GDM1 (cell line): ENCODE measurements at regions not wholly inside any gene's neighbourhood (a gene's known extent, or its start where the extent isn't known, plus 50 kb on each side); places are given as distances from the start of the nearest gene placed in this dataset.

Experiments
- DNase-seq: peaks from one replicate; lab custom pipeline; 2025; lab: John Stamatoyannopoulos, UW

DNA sequence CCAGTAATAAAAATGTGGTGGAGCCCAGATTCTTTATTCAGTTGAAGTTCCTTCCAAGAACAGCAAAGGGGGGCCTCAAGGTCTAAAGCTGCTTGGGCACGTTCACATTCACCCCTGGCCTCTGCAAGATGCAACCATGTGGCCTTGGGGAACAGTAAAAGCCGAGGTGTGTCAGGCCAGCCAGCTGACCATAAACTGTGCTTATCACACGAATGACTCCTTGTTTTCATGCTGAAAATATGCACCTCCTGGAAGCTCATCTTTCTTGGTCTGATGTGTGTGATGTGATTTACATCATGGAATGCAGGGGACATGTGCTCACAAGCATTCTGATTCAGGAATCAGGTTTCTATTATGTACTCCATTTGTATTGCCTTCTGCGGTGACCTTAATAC, 211.6 kb upstream of the MARCKS start:
- no peak for DNase-seq

GRCh38 chr6:113645986-113646385, 211.2 kb upstream of the MARCKS start:
- DNase-seq: no peak

DNA sequence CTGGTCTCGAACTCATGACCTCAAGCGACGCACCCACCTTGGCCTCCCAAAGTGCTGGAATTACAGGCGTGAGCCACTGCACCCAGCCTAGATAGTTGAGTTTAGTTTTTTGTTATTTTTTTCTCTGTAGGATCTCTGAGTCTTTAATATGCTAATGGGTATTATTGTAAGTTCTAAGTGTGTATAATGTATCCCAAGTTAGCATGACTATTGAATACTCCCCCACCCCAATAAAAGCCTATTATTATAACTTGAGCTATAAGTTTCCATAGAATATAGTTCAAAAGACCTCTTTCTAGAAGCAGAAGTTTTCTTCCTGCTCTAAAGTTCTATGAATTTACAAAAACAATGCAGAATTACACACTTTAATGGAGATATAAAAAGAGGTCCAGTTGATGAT, 210.4 kb upstream of the MARCKS start:
- DNase-seq: no peak

GRCh38 chr6:113647143-113647889, 209.8 kb upstream of the MARCKS start:
- no peak for DNase-seq

- DNase-seq: no peak
Measured at GRCh38 chr6:113648698-113649097, 208.4 kb upstream of the MARCKS start.

GRCh38 chr6:113649276-113649675, 207.9 kb upstream of the MARCKS start:
- DNase-seq: no peak

GRCh38 chr6:113649880-113650609, 207.1 kb upstream of the MARCKS start:
- DNase-seq: no peak

DNA sequence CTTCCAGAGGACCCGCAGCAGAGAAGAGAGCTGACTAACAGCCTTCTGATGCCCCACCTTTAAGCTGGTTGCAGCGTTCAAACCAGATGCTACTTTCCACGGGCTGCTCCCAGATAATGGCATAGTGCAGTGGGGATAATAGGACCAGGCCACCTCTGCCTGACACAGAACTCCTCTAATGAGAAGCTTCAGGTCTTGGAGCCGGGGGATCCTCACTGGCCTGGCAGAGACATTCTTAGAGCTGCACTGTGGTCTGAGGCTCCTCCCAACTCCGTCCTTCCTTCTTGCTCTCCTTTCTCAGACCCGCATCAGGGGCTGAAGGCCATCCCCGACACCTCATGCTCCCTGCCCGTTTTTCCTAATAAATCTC, 206.6 kb upstream of the MARCKS start:
- DNase-seq: no peak

- DNase-seq: no peak
Measured at GRCh38 chr6:113651120-113651519, 206.0 kb upstream of the MARCKS start.

GRCh38 chr6:113651920-113652319, 205.2 kb upstream of the MARCKS start:
- DNase-seq: no peak

DNA sequence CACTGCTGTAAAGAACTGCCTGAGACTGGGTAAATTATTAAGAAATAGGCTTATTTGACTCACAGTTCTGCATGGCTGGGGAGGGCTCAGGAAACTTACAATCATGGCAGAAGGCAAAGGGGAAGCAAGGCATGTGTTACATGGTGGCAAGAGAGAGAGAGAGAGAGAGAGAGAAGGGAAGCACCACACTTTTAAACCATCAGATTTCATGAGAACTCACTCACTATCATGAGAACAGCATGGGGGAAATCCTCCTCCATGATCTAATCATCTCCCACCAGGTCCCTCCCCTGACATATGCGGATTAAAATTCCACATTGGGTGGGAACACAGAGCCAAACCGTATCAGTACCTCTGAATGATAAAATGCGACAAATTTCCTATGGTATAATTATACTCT, 203.9 kb upstream of the MARCKS start:
- DNase-seq: no peak

- no peak for DNase-seq
Measured at GRCh38 chr6:113654396-113654795, 202.7 kb upstream of the MARCKS start.

DNA sequence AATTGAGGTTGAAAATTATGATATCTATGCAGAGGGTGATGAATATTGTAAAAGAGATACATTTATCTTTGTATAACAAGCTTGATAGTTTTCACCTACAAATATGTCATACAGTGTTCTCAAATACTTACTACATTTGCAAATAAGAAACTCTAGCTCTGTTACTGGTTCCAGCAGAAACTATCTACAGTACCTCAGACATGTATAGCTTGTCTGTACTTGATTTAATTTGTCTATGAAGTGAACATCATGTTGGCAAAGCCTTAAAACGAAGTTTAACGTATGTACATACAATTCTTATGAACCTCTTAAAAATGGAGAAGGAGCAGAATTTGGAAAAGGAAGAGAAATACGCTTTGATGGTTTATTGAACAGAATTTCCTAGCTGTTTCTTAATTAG, 201.4 kb upstream of the MARCKS start:
- no peak for DNase-seq

- no peak for DNase-seq
Measured at GRCh38 chr6:113659762-113660404, 197.3 kb upstream of the MARCKS start.

- DNase-seq: no peak
Measured at GRCh38 chr6:113660819-113661218, 196.3 kb upstream of the MARCKS start.

DNA sequence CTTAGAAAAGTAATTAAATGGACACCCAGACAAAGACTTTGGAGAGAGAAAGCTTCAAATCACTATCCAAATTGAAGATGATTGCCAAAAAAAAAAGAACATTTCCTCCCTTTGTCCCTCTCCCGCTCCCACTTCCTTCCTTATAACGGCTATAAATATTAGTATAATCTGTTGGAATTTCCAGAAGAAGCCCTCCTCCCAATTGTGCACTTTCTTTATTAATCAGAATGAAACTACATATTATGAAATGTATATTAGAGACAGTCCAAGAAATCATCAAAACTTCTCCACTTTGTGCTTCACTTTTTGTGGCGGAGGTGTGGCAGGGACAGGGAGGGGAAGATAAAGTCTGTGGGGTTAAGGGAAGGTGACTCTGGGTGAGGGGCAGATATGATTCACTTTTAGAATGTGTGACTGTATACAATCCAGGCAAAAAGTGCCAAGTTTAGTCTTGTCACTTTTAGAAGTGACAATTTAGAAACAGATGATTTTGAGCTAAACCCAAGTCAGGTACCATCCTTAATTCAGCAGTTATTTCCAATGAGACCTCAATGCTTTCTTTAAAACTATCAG, 195.0 kb upstream of the MARCKS start:
- DNase-seq: no peak

GRCh38 chr6:113662688-113663333, 194.3 kb upstream of the MARCKS start:
- no peak for DNase-seq

- no peak for DNase-seq
Measured at GRCh38 chr6:113664909-113665308, 192.2 kb upstream of the MARCKS start.

DNA sequence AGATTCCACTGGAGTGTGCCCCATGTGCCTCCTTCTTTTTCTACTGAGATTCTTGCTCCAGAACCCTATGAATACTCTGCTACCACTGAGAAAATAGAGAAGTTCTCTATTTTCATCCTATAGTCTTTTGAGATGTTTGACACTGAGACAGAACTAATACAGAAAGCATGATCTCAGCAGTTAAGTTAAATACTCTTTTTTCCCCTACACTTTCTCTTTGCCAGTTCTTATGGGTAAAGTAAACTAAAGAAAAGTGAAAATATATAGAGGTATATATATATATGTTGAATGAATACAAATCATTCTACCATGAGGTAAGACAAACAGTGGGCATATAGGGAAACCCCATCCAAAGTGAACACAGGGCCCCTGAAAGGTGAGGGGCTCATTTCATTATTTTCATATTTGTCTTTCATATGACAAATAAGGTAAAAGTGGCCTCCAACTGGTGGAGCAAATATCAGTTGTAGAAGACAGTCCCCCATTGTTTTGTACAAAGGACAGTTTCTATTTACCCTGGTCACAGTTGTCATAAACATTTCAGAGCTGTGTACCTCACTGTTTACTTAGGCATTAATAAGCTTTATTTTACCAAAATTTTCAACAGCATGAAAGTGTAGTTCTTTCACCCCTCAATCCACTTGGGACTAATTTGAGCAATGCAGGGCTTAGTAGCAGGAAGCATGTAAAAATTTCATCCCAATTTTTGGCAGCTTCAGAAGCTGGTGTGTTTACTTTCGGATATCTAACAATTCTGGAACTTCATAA, 188.3 kb upstream of the MARCKS start:
- no peak for DNase-seq

DNA sequence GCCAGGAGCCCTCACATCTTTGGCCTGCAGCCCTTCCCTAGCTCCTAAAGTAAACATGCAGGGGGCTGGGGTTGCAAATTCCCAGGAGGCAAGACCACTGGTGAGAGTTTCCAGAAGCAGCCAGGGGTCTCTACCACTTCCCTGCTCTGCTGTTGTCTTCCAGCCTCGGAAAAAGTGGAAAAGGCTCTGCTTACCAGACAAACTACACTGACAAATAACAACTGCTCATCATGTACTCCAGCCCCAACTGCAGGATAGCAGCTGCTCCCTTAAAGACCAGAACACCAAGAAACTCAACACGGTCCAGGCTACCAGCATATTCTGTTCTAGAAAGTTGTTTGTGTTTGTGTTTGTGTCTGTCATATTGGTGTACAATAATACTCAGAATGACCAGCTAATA, 187.5 kb upstream of the MARCKS start:
- DNase-seq: no peak

DNA sequence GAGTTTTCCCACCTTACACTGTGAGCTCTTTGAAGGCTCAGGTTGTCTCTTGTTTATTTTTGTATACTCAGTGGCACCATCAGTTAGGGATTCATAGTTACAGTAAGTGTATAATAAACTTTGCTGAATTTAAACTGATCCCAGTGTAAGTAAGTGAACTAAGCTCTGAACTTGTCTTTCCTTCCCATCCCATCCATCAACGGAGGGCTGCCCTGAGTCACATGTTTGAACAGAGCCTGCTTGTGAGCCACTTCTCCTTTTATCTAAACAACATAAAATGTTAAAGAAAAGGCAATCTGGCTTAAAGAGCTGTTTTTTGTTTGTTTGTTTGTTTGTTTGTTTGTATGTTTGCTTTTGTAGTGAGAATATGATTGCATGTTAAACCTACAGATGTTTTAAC, 185.7 kb upstream of the MARCKS start:
- DNase-seq: peak; percentile 36
